GM12878 (cell line): ENCODE measurements at regions not wholly inside any gene's neighbourhood (a gene's known extent, or its start where the extent isn't known, plus 50 kb on each side); places are given as distances from the start of the nearest gene placed in this dataset.

Source experiments
- ATAC-seq: fragments of 200-7000 bp; cut with Tn5 transposase; 3 replicates; pipeline ENCODE4 v1.9.1; 2020; ENCODE audit warnings: mild to moderate bottlenecking, moderate library complexity
- BruUV-seq: library from RNA; stranded (reverse); fragments of 400-500 nt; replicated peaks from 2 replicates; lab custom pipeline; 2021; lab: Mats Ljungman, UMichigan
- CTCF ChIA-PET: fragments of 300-600 bp; sonication (Branson Sonifier 250); formaldehyde crosslinking; extraction: SDS; loops from one replicate; lab custom pipeline; 2021; ENCODE audit warnings: inconsistent platforms; lab: Yijun Ruan, JAX
- POLR2A ChIA-PET: fragments of 350-600 bp; formaldehyde crosslinking; extraction: SDS; loops from one replicate; lab custom pipeline; 2021; ENCODE audit warnings: inconsistent platforms; lab: Charles Lee
- RAD21 ChIA-PET: fragments of 300-600 bp; sonication (Branson Sonifier 250); formaldehyde crosslinking; loops from one replicate; lab custom pipeline; 2023; ENCODE audit warnings: antibody characterized with exemption; ENCODE audit not compliant: unreplicated experiment; lab: Charles Lee
- SMC1A ChIA-PET: fragments of 300-600 bp; sonication (Branson Sonifier 250); formaldehyde crosslinking; loops from one replicate; lab custom pipeline; 2023; ENCODE audit not compliant: unreplicated experiment, uncharacterized antibody; lab: Charles Lee
- DNase-seq: peaks from one replicate; pipeline ENCODE4 v3.0.0-alpha.2; 2011; ENCODE audit warnings: low read depth, low spot score
- FAIRE-seq: peaks from 3 replicates; lab custom pipeline; 2011; peaks lifted over from hg19 to GRCh38; lab: Jason Lieb, UNC
- H2AFZ ChIP-seq: 2 replicates; pipeline ENCODE4 v1.6.0; 2011; ENCODE audit warnings: low read depth, low read length, control low read depth; ENCODE audit not compliant: control insufficient read depth
- H3K27ac ChIP-seq: 2 replicates; pipeline ENCODE4 v1.5.1; 2011; ENCODE audit warnings: control low read depth; ENCODE audit not compliant: control insufficient read depth, insufficient read depth
- H3K27me3 ChIP-seq, 2 experiments: replicated peaks in 1 of 2; 2 replicates each; pipeline versions ENCODE4 v1.6.0 to v1.6.1; 2011; ENCODE audit warnings: low read length in 1 of 2; ENCODE audit not compliant: control insufficient read depth in 2 of 2, insufficient read depth in 2 of 2
- H3K36me3 ChIP-seq, 2 experiments: 2 replicates each; pipeline ENCODE4 v1.5.1; 2011; ENCODE audit warnings: low read length in 1 of 2; ENCODE audit not compliant: control insufficient read depth in 2 of 2, insufficient read depth in 2 of 2
- H3K4me1 ChIP-seq: 2 replicates; pipeline ENCODE4 v1.6.1; 2011; ENCODE audit warnings: mild to moderate bottlenecking, low read length, moderate library complexity, mixed read lengths; ENCODE audit not compliant: control insufficient read depth, insufficient read depth
- H3K4me2 ChIP-seq: 2 replicates; pipeline ENCODE4 v1.6.0; 2011; ENCODE audit warnings: control low read depth; ENCODE audit not compliant: control insufficient read depth, insufficient read depth
- H3K4me3 ChIP-seq: fragments of 200-600 bp; sonication (generic); 2 replicates; pipeline ENCODE4 v1.5.1; 2016
- H3K79me2 ChIP-seq: 2 replicates; pipeline ENCODE4 v1.6.0; 2011; ENCODE audit warnings: low read length; ENCODE audit not compliant: control insufficient read depth, insufficient read depth
- H3K9ac ChIP-seq: 2 replicates; pipeline ENCODE4 v1.8.0; 2011; ENCODE audit warnings: low read length, control low read depth, mixed read lengths; ENCODE audit not compliant: control insufficient read depth, insufficient read depth
- H3K9me3 ChIP-seq: replicated peaks from 3 replicates; pipeline ENCODE4 v1.5.1; 2011; ENCODE audit warnings: mild to moderate bottlenecking, low read length; ENCODE audit not compliant: control insufficient read depth, insufficient read depth
- H4K20me1 ChIP-seq: 2 replicates; pipeline ENCODE4 v1.6.0; 2011; ENCODE audit not compliant: control insufficient read depth, insufficient read depth
- CHD1 ChIP-seq: IDR thresholded peaks from 2 replicates; pipeline ENCODE4 v1.6.1; 2012; ENCODE audit warnings: low read depth, low read length, improper control_type of control experiment
- CREB1 ChIP-seq: IDR thresholded peaks from 2 replicates; pipeline ENCODE4 v1.6.1; 2012; ENCODE audit warnings: low read depth, mild to moderate bottlenecking, inconsistent platforms
- KDM1A ChIP-seq: fragments of 200-600 bp; sonication (generic); IDR thresholded peaks from 2 replicates; pipeline ENCODE4 v1.6.1; 2016; ENCODE audit warnings: borderline replicate concordance
- MYC ChIP-seq: IDR thresholded peaks from 2 replicates; pipeline ENCODE4 v1.6.1; 2011; ENCODE audit warnings: mild to moderate bottlenecking, low read length, moderate library complexity, inconsistent platforms; ENCODE audit not compliant: insufficient read depth, insufficient replicate concordance, insufficient read length, severe bottlenecking
- NFYA ChIP-seq: IDR thresholded peaks from 2 replicates; pipeline ENCODE4 v1.6.1; 2011; ENCODE audit warnings: low read depth, mild to moderate bottlenecking, low read length, improper control_type of control experiment, borderline replicate concordance
- NR2F1 ChIP-seq: fragments of 450-650 bp; conservative IDR thresholded peaks from 2 replicates; pipeline ENCODE4 v1.6.1; 2017; ENCODE audit warnings: mild to moderate bottlenecking
- SREBF2 ChIP-seq: IDR thresholded peaks from 2 replicates; pipeline ENCODE4 v1.6.1; 2012; ENCODE audit warnings: mild to moderate bottlenecking, low read length
- SUPT20H ChIP-seq: IDR thresholded peaks from 2 replicates; pipeline ENCODE4 v1.6.1; 2011; ENCODE audit warnings: low read depth, mild to moderate bottlenecking, low read length, moderate library complexity, borderline replicate concordance; ENCODE audit not compliant: control insufficient read depth
- USF2 ChIP-seq: IDR thresholded peaks from 2 replicates; pipeline ENCODE4 v1.6.1; 2011; ENCODE audit warnings: low read depth, low read length, improper control_type of control experiment, borderline replicate concordance
- ZNF207 ChIP-seq: fragments of 450-650 bp; IDR thresholded peaks from 2 replicates; pipeline ENCODE4 v1.6.1; 2014; ENCODE audit warnings: antibody characterized with exemption, mild to moderate bottlenecking, borderline replicate concordance
- ZNF384 ChIP-seq: IDR thresholded peaks from 2 replicates; pipeline ENCODE4 v1.6.1; 2012; ENCODE audit warnings: low read depth, mild to moderate bottlenecking, low read length, improper control_type of control experiment, borderline replicate concordance
- ZNF622 ChIP-seq: fragments of 450-650 bp; IDR thresholded peaks from 2 replicates; pipeline ENCODE4 v1.6.1; 2017; ENCODE audit warnings: mild to moderate bottlenecking, inconsistent platforms
- ZNF687 ChIP-seq: fragments of 450-650 bp; IDR thresholded peaks from 2 replicates; pipeline ENCODE4 v1.6.1; 2017; ENCODE audit warnings: mild to moderate bottlenecking, moderate library complexity
- WGBS: methylation state at CpG from one replicate; pipeline ENCODE4 v1.1.6; 2016; ENCODE audit warnings: low lambda C conversion rate; ENCODE audit not compliant: insufficient replicate concordance, insufficient coverage; ENCODE audit errors: missing lambda C conversion rate; 5-methylcytosine and 5-hydroxymethylcytosine counted together
- in situ Hi-C: fragments of 300-500 bp; cut with MboI; formaldehyde crosslinking; loops from 9 replicates; pipeline ENCODE4 v1.14.3; 2018; ENCODE audit warnings: mixed read lengths
- intact Hi-C: fragments of 100-400 bp; cut with micrococcal nuclease; formaldehyde crosslinking; loops from one replicate; pipeline ENCODE4 v1.14.2; 2022; ENCODE audit not compliant: unreplicated experiment
- TF ChIP-seq, protein P1 (sequence below): fragments of 450-650 bp; IDR thresholded peaks from 2 replicates; pipeline ENCODE4 v1.6.1; 2017; ENCODE audit warnings: mild to moderate bottlenecking, moderate library complexity

DNA sequence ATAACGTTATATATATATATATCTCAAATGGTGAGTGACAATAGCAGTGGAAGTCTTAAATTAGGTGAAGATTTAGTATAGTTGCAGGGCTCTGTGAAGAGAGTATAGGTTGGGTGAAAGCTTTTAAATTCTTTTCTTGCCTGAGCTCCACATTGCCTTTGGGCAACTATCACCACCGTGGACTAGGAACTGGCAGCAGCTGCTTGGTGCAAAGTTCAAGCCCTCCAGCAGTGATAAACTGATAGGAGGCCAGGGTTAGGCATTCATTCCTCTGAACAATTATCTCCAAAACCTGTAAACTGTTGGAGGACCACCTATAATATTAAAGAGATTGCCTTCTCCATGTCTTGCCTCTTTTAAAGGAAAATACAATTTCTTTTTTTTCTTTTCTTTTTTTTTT lies 91.2 kb upstream of the ATXN7L3B start (continued):
- TF ChIP-seq ZNF687: no peak
- no peak for TF ChIP-seq SREBF2
- no peak for TF ChIP-seq ZNF207
- no peak for TF ChIP-seq USF2
- TF ChIP-seq MYC: no peak
- no peak for TF ChIP-seq KDM1A

GRCh38 chr12:74449872-74450271 lies 87.8 kb upstream of the ATXN7L3B start:
- no peak overlapping the region for H3K27ac ChIP-seq
- FAIRE-seq (no peak), DNase-seq (no peak), ATAC-seq (no peak)
- ChIA-PET CTCF (interaction anchor here (1.2 kb wide), 2 partner anchors 23 to 31 kb away, joined by 3 read pairs; no protein-coding TSS in a partner anchor), POLR2A (no interaction called here), RAD21 (no interaction called here), SMC1A (no interaction called here)
- no peak overlapping the region for H3K4me2 ChIP-seq
- no peak overlapping the region for H3K4me3 ChIP-seq
- no peak overlapping the region for H3K9ac ChIP-seq
- BruUV-seq: no TSS peak
- no peaks in the 10 kb centered on the region for H3K4me1 ChIP-seq
- H3K27me3 ChIP-seq: no peaks in the 10 kb centered on the region
- no peak overlapping the region for H2AFZ ChIP-seq
- H3K79me2 ChIP-seq: no peaks in the 10 kb centered on the region
- no peaks in the 10 kb centered on the region for H4K20me1 ChIP-seq
- intact Hi-C loops (no loop called here), in situ Hi-C loops (no loop called here)
- no peaks in the 10 kb centered on the region for H3K9me3 ChIP-seq
- no peaks in the 10 kb centered on the region for H3K36me3 ChIP-seq
- 17% methylated on average over 2 of the region's 2 CpGs for WGBS
- TF ChIP-seq ZNF622 (no peak), SUPT20H (no peak), NR2F1 (no peak), CREB1 (no peak), CHD1 (no peak), ZNF384 (no peak), NFYA (no peak)
- TF ChIP-seq, protein P1, sequence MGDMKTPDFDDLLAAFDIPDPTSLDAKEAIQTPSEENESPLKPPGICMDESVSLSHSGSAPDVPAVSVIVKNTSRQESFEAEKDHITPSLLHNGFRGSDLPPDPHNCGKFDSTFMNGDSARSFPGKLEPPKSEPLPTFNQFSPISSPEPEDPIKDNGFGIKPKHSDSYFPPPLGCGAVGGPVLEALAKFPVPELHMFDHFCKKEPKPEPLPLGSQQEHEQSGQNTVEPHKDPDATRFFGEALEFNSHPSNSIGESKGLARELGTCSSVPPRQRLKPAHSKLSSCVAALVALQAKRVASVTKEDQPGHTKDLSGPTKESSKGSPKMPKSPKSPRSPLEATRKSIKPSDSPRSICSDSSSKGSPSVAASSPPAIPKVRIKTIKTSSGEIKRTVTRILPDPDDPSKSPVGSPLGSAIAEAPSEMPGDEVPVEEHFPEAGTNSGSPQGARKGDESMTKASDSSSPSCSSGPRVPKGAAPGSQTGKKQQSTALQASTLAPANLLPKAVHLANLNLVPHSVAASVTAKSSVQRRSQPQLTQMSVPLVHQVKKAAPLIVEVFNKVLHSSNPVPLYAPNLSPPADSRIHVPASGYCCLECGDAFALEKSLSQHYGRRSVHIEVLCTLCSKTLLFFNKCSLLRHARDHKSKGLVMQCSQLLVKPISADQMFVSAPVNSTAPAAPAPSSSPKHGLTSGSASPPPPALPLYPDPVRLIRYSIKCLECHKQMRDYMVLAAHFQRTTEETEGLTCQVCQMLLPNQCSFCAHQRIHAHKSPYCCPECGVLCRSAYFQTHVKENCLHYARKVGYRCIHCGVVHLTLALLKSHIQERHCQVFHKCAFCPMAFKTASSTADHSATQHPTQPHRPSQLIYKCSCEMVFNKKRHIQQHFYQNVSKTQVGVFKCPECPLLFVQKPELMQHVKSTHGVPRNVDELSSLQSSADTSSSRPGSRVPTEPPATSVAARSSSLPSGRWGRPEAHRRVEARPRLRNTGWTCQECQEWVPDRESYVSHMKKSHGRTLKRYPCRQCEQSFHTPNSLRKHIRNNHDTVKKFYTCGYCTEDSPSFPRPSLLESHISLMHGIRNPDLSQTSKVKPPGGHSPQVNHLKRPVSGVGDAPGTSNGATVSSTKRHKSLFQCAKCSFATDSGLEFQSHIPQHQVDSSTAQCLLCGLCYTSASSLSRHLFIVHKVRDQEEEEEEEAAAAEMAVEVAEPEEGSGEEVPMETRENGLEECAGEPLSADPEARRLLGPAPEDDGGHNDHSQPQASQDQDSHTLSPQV: no peak
